ENCODE measurements at regions not wholly inside any gene's neighbourhood (a gene's known extent, or its start where the extent isn't known, plus 50 kb on each side); places are given as distances from the start of the nearest gene placed in this dataset.
A peak's percentile ranks its signal among the peaks of the same experiment; 100 is the strongest.

DNA sequence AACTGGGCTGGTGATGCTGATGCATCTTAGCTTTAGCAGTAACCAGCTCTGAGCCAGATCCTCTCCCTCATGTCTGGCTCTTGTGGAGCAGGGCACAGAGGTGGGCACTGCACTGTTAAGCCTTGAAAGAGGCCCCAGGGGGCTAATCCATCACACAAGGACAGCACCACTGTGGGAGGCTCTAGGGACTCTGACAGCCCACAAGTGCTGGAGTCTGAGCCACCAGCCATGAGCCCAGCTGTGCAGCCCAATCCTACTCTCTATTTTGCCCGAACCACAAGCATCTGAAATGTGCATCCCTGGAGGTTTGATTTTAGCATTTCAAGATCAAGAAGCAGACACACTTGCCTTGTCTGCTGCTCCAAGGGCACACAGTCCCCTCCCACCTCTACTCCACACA is 407.1 kb upstream of the TRPC7 start:
- no peak for TF ChIP-seq EZH2 (IDR thresholded peaks at IDR 0.05; ENCODE audit: low read length, missing control alignments)
- no peak for TF ChIP-seq CTCF (conservative IDR thresholded peaks at IDR 0.05 in 1 of 2, IDR thresholded peaks at IDR 0.05 in 1 of 2; ENCODE audit: low read depth in 1 of 2, low read length in 2 of 2)

GRCh38 chr5:136769900-136770684 is 404.7 kb upstream of the TRPC7 start:
- H2AFZ ChIP-seq (ENCODE audit: low read length) = no peak overlapping the region

More for the DNA sequence above, 407.1 kb upstream of the TRPC7 start:
- no peak for DNase-seq (ENCODE audit: low read depth in 2 of 2)
- Histone ChIP-seq H3K4me1 (ENCODE audit: control insufficient read depth, extremely low read depth, insufficient read depth, low read length) (no peaks in the 10 kb centered on the region), H4K20me1 (ENCODE audit: control insufficient read depth, extremely low read depth, insufficient read depth, low read length) (no peaks in the 10 kb centered on the region), H2AFZ (ENCODE audit: low read length) (no peak overlapping the region), H3K36me3 (ENCODE audit: control insufficient read depth, insufficient read depth, low read length) (no peaks in the 10 kb centered on the region), H3K27ac (ENCODE audit: insufficient read depth, low read length) (no peak overlapping the region), H3K9ac (ENCODE audit: insufficient read depth, low read length) (no peak overlapping the region), H3K4me2 (ENCODE audit: extremely low read depth, insufficient read depth, low read length) (no peak overlapping the region), H3K4me3 (replicated peaks in 1 of 4; ENCODE audit: control extremely low read depth in 1 of 4, insufficient read depth in 1 of 4, low read depth in 3 of 4, low read length in 4 of 4) (no peak overlapping the region), H3K9me3 (ENCODE audit: control insufficient read depth, insufficient read depth, low read depth, low read length) (no peaks in the 10 kb centered on the region), H3K79me2 (ENCODE audit: control insufficient read depth, insufficient read depth, low read length) (no peaks in the 10 kb centered on the region), H3K27me3 (ENCODE audit: control insufficient read depth, insufficient read depth, low read length) (no peaks in the 10 kb centered on the region)

GRCh38 chr5:136769093-136769492 is 403.7 kb upstream of the TRPC7 start:
- Histone ChIP-seq H3K79me2 (ENCODE audit: control insufficient read depth, insufficient read depth, low read length) (no peaks in the 10 kb centered on the region), H3K4me3 (replicated peaks in 1 of 4; ENCODE audit: control extremely low read depth in 1 of 4, insufficient read depth in 1 of 4, low read depth in 3 of 4, low read length in 4 of 4) (no peak overlapping the region), H3K36me3 (ENCODE audit: control insufficient read depth, insufficient read depth, low read length) (no peaks in the 10 kb centered on the region), H3K4me2 (ENCODE audit: extremely low read depth, insufficient read depth, low read length) (no peak overlapping the region), H3K4me1 (ENCODE audit: control insufficient read depth, extremely low read depth, insufficient read depth, low read length) (no peaks in the 10 kb centered on the region), H3K9ac (ENCODE audit: insufficient read depth, low read length) (no peak overlapping the region), H3K27ac (ENCODE audit: insufficient read depth, low read length) (no peak overlapping the region), H2AFZ (ENCODE audit: low read length) (no peak overlapping the region), H3K9me3 (ENCODE audit: control insufficient read depth, insufficient read depth, low read depth, low read length) (no peaks in the 10 kb centered on the region), H3K27me3 (ENCODE audit: control insufficient read depth, insufficient read depth, low read length) (no peaks in the 10 kb centered on the region), H4K20me1 (ENCODE audit: control insufficient read depth, extremely low read depth, insufficient read depth, low read length) (no peaks in the 10 kb centered on the region)
- TF ChIP-seq EZH2 (IDR thresholded peaks at IDR 0.05; ENCODE audit: low read length, missing control alignments) (no peak), CTCF (conservative IDR thresholded peaks at IDR 0.05 in 1 of 2, IDR thresholded peaks at IDR 0.05 in 1 of 2; ENCODE audit: low read depth in 1 of 2, low read length in 2 of 2) (no peak)
- DNase-seq (ENCODE audit: low read depth in 2 of 2) = no peak

More at GRCh38 chr5:136769900-136770684, 404.7 kb upstream of the TRPC7 start:
- peak; percentile 40 to 52 for DNase-seq (ENCODE audit: low read depth in 2 of 2)
- no peak overlapping the region for H3K9ac ChIP-seq (ENCODE audit: insufficient read depth, low read length)
- H3K9me3 ChIP-seq (ENCODE audit: control insufficient read depth, insufficient read depth, low read depth, low read length) = no peaks in the 10 kb centered on the region
- H3K36me3 ChIP-seq (ENCODE audit: control insufficient read depth, insufficient read depth, low read length) = no peaks in the 10 kb centered on the region
- H3K27ac ChIP-seq (ENCODE audit: insufficient read depth, low read length) = no peak overlapping the region
- H3K27me3 ChIP-seq (ENCODE audit: control insufficient read depth, insufficient read depth, low read length) = no peaks in the 10 kb centered on the region
- TF ChIP-seq CTCF (conservative IDR thresholded peaks at IDR 0.05 in 1 of 2, IDR thresholded peaks at IDR 0.05 in 1 of 2; ENCODE audit: low read depth in 1 of 2, low read length in 2 of 2) (peak; percentile 69 to 97), EZH2 (IDR thresholded peaks at IDR 0.05; ENCODE audit: low read length, missing control alignments) (no peak)
- no peaks in the 10 kb centered on the region for H3K79me2 ChIP-seq (ENCODE audit: control insufficient read depth, insufficient read depth, low read length)
- H3K4me3 ChIP-seq (replicated peaks in 1 of 4; ENCODE audit: control extremely low read depth in 1 of 4, insufficient read depth in 1 of 4, low read depth in 3 of 4, low read length in 4 of 4) = no peak overlapping the region
- no peaks in the 10 kb centered on the region for H3K4me1 ChIP-seq (ENCODE audit: control insufficient read depth, extremely low read depth, insufficient read depth, low read length)
- no peaks in the 10 kb centered on the region for H4K20me1 ChIP-seq (ENCODE audit: control insufficient read depth, extremely low read depth, insufficient read depth, low read length)
- no peak overlapping the region for H3K4me2 ChIP-seq (ENCODE audit: extremely low read depth, insufficient read depth, low read length)
